Pancreas (tissue), 10 donors: ENCODE measurements at regions not wholly inside any gene's neighbourhood (a gene's known extent, or its start where the extent isn't known, plus 50 kb on each side); places are given as distances from the start of the nearest gene placed in this dataset.

Experiments used
- ATAC-seq, 4 donors: fragments of 200-7000 bp; cut with Tn5 transposase; one replicate each; pipeline versions ENCODE4 v1.8.0 to v1.9.1; 2020; ENCODE audit warnings: mild to moderate bottlenecking in 4 of 4, moderate library complexity in 4 of 4
- DNase-seq, 6 donors: peaks; one replicate each; pipeline ENCODE4 v3.0.0-alpha.2; 2020
- FAIRE-seq: peaks from 2 replicates; lab custom pipeline; 2012; peaks lifted over from hg19 to GRCh38; lab: Jason Lieb, UNC
- H3K27ac ChIP-seq, 4 donors: fragments of 200-600 bp; sonication (generic); 1 replicate in 3 of 4; 2 replicates in 1 of 4; pipeline versions ENCODE4 v1.5.0 to v1.8.0; 2020
- H3K27me3 ChIP-seq, 4 donors: fragments of 200-600 bp; one replicate each; pipeline ENCODE4 v1.8.0; 2021
- H3K36me3 ChIP-seq, 3 donors: fragments of 200-600 bp; sonication (generic) in 1 of 3; one replicate each; pipeline versions ENCODE4 v1.5.0 to v1.8.0; 2020 to 2021
- H3K4me1 ChIP-seq, 3 donors: fragments of 200-600 bp; one replicate each; pipeline ENCODE4 v1.8.0; 2021
- H3K4me3 ChIP-seq, 4 donors: fragments of 200-600 bp; sonication (generic) in 2 of 4; one replicate each; pipeline versions ENCODE4 v1.5.0 to v1.8.0; 2020 to 2021
- H3K9me3 ChIP-seq, 4 donors: fragments of 200-600 bp; one replicate each; pipeline ENCODE4 v1.8.0; 2021
- CTCF ChIP-seq, 4 donors: fragments of 200-600 bp; sonication (generic) in 3 of 4; IDR thresholded peaks; one replicate each; pipeline versions ENCODE4 v1.5.0 to v1.8.0; 2021; ENCODE audit warnings: antibody characterized with exemption in 4 of 4
- WGBS, 2 donors: extraction: QIAGEN DNeasy Blood & Tissue Kit; methylation state at CpG; one replicate each; pipeline ENCODE4 v1.1.7; 2013; 5-methylcytosine and 5-hydroxymethylcytosine counted together
- intact Hi-C, 3 donors: fragments of 100-400 bp; cut with DNase I; formaldehyde crosslinking; loops; one replicate each; pipeline versions ENCODE4 v1.11.1 to v1.14.2; 2022
- donor health status: healthy with polysubstance abuse.
- donor health status: DM: no; HTN: no; CAD: no; lungs with moderate emphysema.
- donor health status: DM: no; HTN: no; CAD: no.
- donor health status: control.
- donor health status: control.
- donor health status: Bipolar disorder and iron deficiency.
- donor health status: DM: yes; HTN: yes; CAD: no.
- donor health status: DM: no; HTN: no; CAD: no.
- donor health status: DM: no; HTN: no; CAD: no.
- donor health status: DM: yes; HTN: yes; CAD: no.

- intact Hi-C loops = no loop called here
- peaks cover 0 to 5% (median 0%) of the 10 kb centered on the region in 4 donors for H3K27me3 ChIP-seq
- H3K4me3 ChIP-seq = no peak overlapping the region
- no peaks in the 10 kb centered on the region for H3K36me3 ChIP-seq
- no peak overlapping the region for H3K27ac ChIP-seq
- H3K9me3 ChIP-seq = no peaks in the 10 kb centered on the region
- TF ChIP-seq CTCF (IDR thresholded peaks at IDR 0.05) = no peak
- ATAC-seq (no peak), FAIRE-seq (no peak), DNase-seq (no peak)
- no peaks in the 10 kb centered on the region for H3K4me1 ChIP-seq
- 57 to 80% methylated on average over 2 of the region's 2 CpGs for WGBS, 2 donors
These were observed 944.9 kb downstream of the QKI start for GRCh38 chr6:164359441-164359840.

GRCh38 chr6:164359036-164359435 is 944.5 kb downstream of the QKI start:
- no peak for TF ChIP-seq CTCF (IDR thresholded peaks at IDR 0.05)
- no peak overlapping the region for H3K4me3 ChIP-seq
- no peaks in the 10 kb centered on the region for H3K36me3 ChIP-seq
- intact Hi-C loops = no loop called here
- H3K27ac ChIP-seq = no peak overlapping the region
- no peaks in the 10 kb centered on the region for H3K4me1 ChIP-seq
- FAIRE-seq (no peak), DNase-seq (no peak), ATAC-seq (no peak)
- H3K9me3 ChIP-seq = no peaks in the 10 kb centered on the region
- WGBS, 2 donors = 61 to 77% methylated on average over 2 of the region's 2 CpGs
- H3K27me3 ChIP-seq = peaks cover 0 to 5% (median 0%) of the 10 kb centered on the region in 4 donors

GRCh38 chr6:164356814-164357213 is 942.3 kb downstream of the QKI start:
- intact Hi-C loops = no loop called here
- Histone ChIP-seq H3K4me3 (no peak overlapping the region), H3K27me3 (peaks cover 0 to 5% (median 0%) of the 10 kb centered on the region in 4 donors), H3K9me3 (no peaks in the 10 kb centered on the region), H3K4me1 (no peaks in the 10 kb centered on the region), H3K27ac (no peak overlapping the region), H3K36me3 (no peaks in the 10 kb centered on the region)
- ATAC-seq = no peak
- TF ChIP-seq CTCF (IDR thresholded peaks at IDR 0.05) = no peak
- WGBS, 2 donors = 48 to 56% methylated on average over 1 of the region's 1 CpG
- FAIRE-seq = no peak
- DNase-seq = no peak

GRCh38 chr6:164347455-164347854 is 932.9 kb downstream of the QKI start:
- Histone ChIP-seq H3K27ac (no peak overlapping the region), H3K4me1 (no peaks in the 10 kb centered on the region), H3K4me3 (no peak overlapping the region), H3K36me3 (no peaks in the 10 kb centered on the region), H3K9me3 (no peaks in the 10 kb centered on the region), H3K27me3 (no peaks in the 10 kb centered on the region)
- intact Hi-C loops = no loop called here
- no peak for ATAC-seq
- no peak for TF ChIP-seq CTCF (IDR thresholded peaks at IDR 0.05)
- no peak for DNase-seq
- FAIRE-seq = no peak
- WGBS, 2 donors = 87% methylated on average over 2 of the region's 2 CpGs

- no peak for DNase-seq
- no peaks in the 10 kb centered on the region for H3K4me1 ChIP-seq
- FAIRE-seq = no peak
- ATAC-seq = no peak
- no peak overlapping the region for H3K4me3 ChIP-seq
- H3K36me3 ChIP-seq = no peaks in the 10 kb centered on the region
- no peak for TF ChIP-seq CTCF (IDR thresholded peaks at IDR 0.05)
- H3K27me3 ChIP-seq = no peaks in the 10 kb centered on the region
- H3K9me3 ChIP-seq = no peaks in the 10 kb centered on the region
- intact Hi-C loops = no loop called here
- no peak overlapping the region for H3K27ac ChIP-seq
These were observed 932.1 kb downstream of the QKI start for GRCh38 chr6:164346631-164347030.
